HepG2 (cell line): ENCODE measurements at regions not wholly inside any gene's neighbourhood (a gene's known extent, or its start where the extent isn't known, plus 50 kb on each side); places are given as distances from the start of the nearest gene placed in this dataset.
A peak's percentile ranks its signal among the peaks of the same experiment; 100 is the strongest.

Source experiments
- ASH2L ChIP-seq: fragments of 300-600, 200-600 bp; sonication (generic); IDR thresholded peaks from 2 replicates; pipeline ENCODE4 v1.7.0; 2017; ENCODE audit warnings: low read depth, mild to moderate bottlenecking, moderate library complexity, mixed read lengths, low read length; ENCODE audit not compliant: insufficient read length
- ATF2 ChIP-seq: sonication (generic); formaldehyde crosslinking; IDR thresholded peaks from 2 replicates; pipeline ENCODE4 v1.4.0; 2020; ENCODE audit warnings: missing genetic modification reagents
- BCL3 ChIP-seq: sonication (generic); formaldehyde crosslinking; IDR thresholded peaks from 2 replicates; pipeline ENCODE4 v1.5.1; 2020; ENCODE audit warnings: mild to moderate bottlenecking, missing genetic modification reagents, moderate library complexity
- BCLAF1 ChIP-seq: fragments of 450-650 bp; IDR thresholded peaks from 2 replicates; pipeline ENCODE4 v1.6.1; 2017; ENCODE audit warnings: mild to moderate bottlenecking
- GFI1 ChIP-seq: sonication (generic); formaldehyde crosslinking; IDR thresholded peaks from 2 replicates; pipeline ENCODE4 v1.5.0; 2020; ENCODE audit warnings: missing genetic modification reagents, mild to moderate bottlenecking, borderline replicate concordance
- HDAC1 ChIP-seq: sonication (generic); formaldehyde crosslinking; IDR thresholded peaks from 2 replicates; pipeline ENCODE4 v1.5.1; 2020; ENCODE audit warnings: mild to moderate bottlenecking, missing genetic modification reagents
- KLF12 ChIP-seq: sonication (generic); formaldehyde crosslinking; IDR thresholded peaks from 2 replicates; pipeline ENCODE4 v1.4.0; 2020; ENCODE audit warnings: missing genetic modification reagents, borderline replicate concordance
- KLF13 ChIP-seq: sonication (generic); formaldehyde crosslinking; IDR thresholded peaks from 2 replicates; pipeline ENCODE4 v1.4.0; 2020; ENCODE audit warnings: mild to moderate bottlenecking, missing genetic modification reagents
- NFKB2 ChIP-seq: sonication (generic); formaldehyde crosslinking; IDR thresholded peaks from 2 replicates; pipeline ENCODE4 v1.4.0; 2020; ENCODE audit warnings: missing genetic modification reagents, borderline replicate concordance
- NFYB ChIP-seq: sonication (generic); formaldehyde crosslinking; IDR thresholded peaks from 2 replicates; pipeline ENCODE4 v1.4.0; 2020; ENCODE audit warnings: missing genetic modification reagents
- NFYC ChIP-seq: IDR thresholded peaks from 2 replicates; pipeline ENCODE4 v1.6.1; 2016; ENCODE audit warnings: missing genetic modification reagents, missing compliant biosample characterization
- PHF8 ChIP-seq: sonication (generic); formaldehyde crosslinking; IDR thresholded peaks from 2 replicates; pipeline ENCODE4 v1.5.0; 2020; ENCODE audit warnings: missing genetic modification reagents
- PRPF4 ChIP-seq: fragments of 200-400 bp; formaldehyde crosslinking; IDR thresholded peaks from 2 replicates; pipeline ENCODE4 v1.6.1; 2016; ENCODE audit warnings: low read length, low read depth; ENCODE audit not compliant: poor library complexity, severe bottlenecking
- RCOR2 ChIP-seq: IDR thresholded peaks from 2 replicates; pipeline ENCODE4 v1.6.1; 2016; ENCODE audit warnings: missing biosample characterization, missing genetic modification reagents
- RXRB ChIP-seq: IDR thresholded peaks from 2 replicates; pipeline ENCODE4 v1.6.1; 2016; ENCODE audit warnings: borderline replicate concordance, missing genetic modification reagents, missing compliant biosample characterization
- TBX2 ChIP-seq: sonication (generic); formaldehyde crosslinking; IDR thresholded peaks from 2 replicates; pipeline ENCODE4 v1.5.0; 2020; ENCODE audit warnings: missing genetic modification reagents, mild to moderate bottlenecking, borderline replicate concordance
- ZFP37 ChIP-seq: sonication (generic); formaldehyde crosslinking; IDR thresholded peaks from 2 replicates; pipeline ENCODE4 v1.4.0; 2020; ENCODE audit warnings: missing genetic modification reagents, borderline replicate concordance
- ZFYVE20 ChIP-seq: sonication (generic); formaldehyde crosslinking; IDR thresholded peaks from 2 replicates; pipeline ENCODE4 v1.8.0; 2023; ENCODE audit warnings: low read depth, mild to moderate bottlenecking, moderate library complexity, missing genetic modification reagents, borderline replicate concordance
- ZNF180 ChIP-seq: sonication (generic); formaldehyde crosslinking; IDR thresholded peaks from 2 replicates; pipeline ENCODE4 v1.4.0; 2020; ENCODE audit warnings: low read depth, missing genetic modification reagents, borderline replicate concordance
- ZNF263 ChIP-seq: sonication (generic); formaldehyde crosslinking; IDR thresholded peaks from 2 replicates; pipeline ENCODE4 v1.4.0; 2020; ENCODE audit warnings: missing genetic modification reagents
- ZNF33B ChIP-seq: sonication (generic); formaldehyde crosslinking; IDR thresholded peaks from 2 replicates; pipeline ENCODE4 v1.5.1; 2020; ENCODE audit warnings: mild to moderate bottlenecking, missing genetic modification reagents
- ZNF615 ChIP-seq: sonication (generic); formaldehyde crosslinking; IDR thresholded peaks from 2 replicates; pipeline ENCODE4 v1.5.0; 2020; ENCODE audit warnings: mild to moderate bottlenecking, missing genetic modification reagents, borderline replicate concordance
- ZNF746 ChIP-seq: sonication (generic); formaldehyde crosslinking; IDR thresholded peaks from 2 replicates; pipeline ENCODE4 v1.8.0; 2022; ENCODE audit warnings: mild to moderate bottlenecking, missing genetic modification reagents
- ZNF784 ChIP-seq: sonication (generic); formaldehyde crosslinking; IDR thresholded peaks from 2 replicates; pipeline ENCODE4 v1.5.1; 2020; ENCODE audit warnings: missing genetic modification reagents, mild to moderate bottlenecking, borderline replicate concordance
- ZSCAN30 ChIP-seq: sonication (generic); formaldehyde crosslinking; IDR thresholded peaks from 2 replicates; pipeline ENCODE4 v1.5.0; 2020; ENCODE audit warnings: mild to moderate bottlenecking, missing genetic modification reagents
- ZSCAN9 ChIP-seq: IDR thresholded peaks from 2 replicates; pipeline ENCODE4 v1.6.1; 2016; ENCODE audit warnings: borderline replicate concordance

GRCh38 chr19:56900573-56901097 lies 60.1 kb upstream of the PEG3 start (continued):
- peak; percentile 80 for TF ChIP-seq GFI1 (CRISPR knock-in tag)
- TF ChIP-seq ZSCAN9 (CRISPR knock-in tag) = peak; percentile 99
- peak; percentile 86 for TF ChIP-seq NFKB2
- TF ChIP-seq PHF8 (CRISPR knock-in tag) = peak; percentile 41
- TF ChIP-seq NFYB = no peak
- no peak for TF ChIP-seq BCLAF1
- peak; percentile 96 for TF ChIP-seq RCOR2 (CRISPR knock-in tag)
- peak; percentile 48 for TF ChIP-seq NFYC (CRISPR knock-in tag)
- TF ChIP-seq BCL3 (CRISPR knock-in tag) = 0 out of 2 replicates have a peak, but pooled peaks have one; percentile 72
- peak; percentile 63; the same call in 1 of the 2 replicates for TF ChIP-seq ZNF263 (CRISPR knock-in tag)
- TF ChIP-seq PRPF4 = no peak
- no peak for TF ChIP-seq KLF13
- peak; percentile 93 for TF ChIP-seq HDAC1 (CRISPR knock-in tag)
- TF ChIP-seq KLF12 (CRISPR knock-in tag) = no peak; the same call in 1 of the 2 replicates
- no peak; the same call in 1 of the 2 replicates for TF ChIP-seq ZNF33B
- no peak for TF ChIP-seq ZFYVE20 (CRISPR knock-in tag)
- peak; percentile 85; the same call in 1 of the 2 replicates for TF ChIP-seq ZNF784
- TF ChIP-seq ZNF746 (CRISPR knock-in tag) = peak; percentile 57; the same call in 1 of the 2 replicates
- TF ChIP-seq ZNF180 (CRISPR knock-in tag) = peak; percentile 63; the same call in 1 of the 2 replicates
- peak; percentile 89 for TF ChIP-seq ZFP37 (CRISPR knock-in tag)
- TF ChIP-seq ZNF615 (CRISPR knock-in tag) = 0 out of 2 replicates have a peak, but pooled peaks have one; percentile 42
- peak; percentile 93 for TF ChIP-seq RXRB (CRISPR knock-in tag)
- peak; percentile 37 for TF ChIP-seq ASH2L
- TF ChIP-seq ZSCAN30 (CRISPR knock-in tag) = no peak
- TF ChIP-seq ATF2 (CRISPR knock-in tag) = peak; percentile 83
- peak; percentile 95 for TF ChIP-seq TBX2 (CRISPR knock-in tag)
